ENCODE measurements at regions not wholly inside any gene's neighbourhood (a gene's known extent, or its start where the extent isn't known, plus 50 kb on each side); places are given as distances from the start of the nearest gene placed in this dataset.
A peak's percentile ranks its signal among the peaks of the same experiment; 100 is the strongest.

DNA sequence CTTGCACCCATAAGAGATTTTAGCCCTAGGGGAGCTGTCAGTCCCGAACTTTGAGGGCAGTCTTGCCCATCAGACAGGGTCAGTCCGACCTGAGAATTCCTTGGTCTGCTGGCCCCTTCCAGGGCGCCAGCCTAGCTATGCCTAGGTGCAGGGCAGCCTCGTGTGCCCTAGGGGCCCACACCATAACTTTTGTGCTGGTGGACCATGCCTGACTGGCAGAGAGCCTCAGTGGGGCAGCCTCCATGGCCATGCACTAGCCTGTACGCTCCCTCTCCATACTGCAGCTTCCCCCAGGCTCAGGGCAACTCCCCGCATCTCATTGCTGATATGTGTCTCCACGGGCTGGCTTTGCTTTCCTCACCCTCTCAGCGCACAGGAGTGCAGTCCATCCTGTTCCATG lies 835.8 kb upstream of the ALCAM start:
- 92% methylated on average over 8 of the region's 8 CpGs for WGBS (ENCODE audit: insufficient coverage)
- H3K27ac ChIP-seq (ENCODE audit: low read depth, low read length): no peak overlapping the region
- H3K36me3 ChIP-seq (ENCODE audit: control insufficient read depth, insufficient read depth, low read length): no peaks in the 10 kb centered on the region
- H3K27me3 ChIP-seq (ENCODE audit: control insufficient read depth, insufficient read depth, low read length): no peaks in the 10 kb centered on the region
- DNase-seq (ENCODE audit: low read depth in 4 of 6, low spot score in 6 of 6): no peak
- H3K4me1 ChIP-seq (ENCODE audit: control insufficient read depth, insufficient read depth, low read length): no peaks in the 10 kb centered on the region
- peaks cover 2% of the 10 kb centered on the region for H3K9me3 ChIP-seq (ENCODE audit: control insufficient read depth, insufficient read depth, low read length)
- H3K4me3 ChIP-seq (ENCODE audit: low read depth, low read length): no peak overlapping the region

DNA sequence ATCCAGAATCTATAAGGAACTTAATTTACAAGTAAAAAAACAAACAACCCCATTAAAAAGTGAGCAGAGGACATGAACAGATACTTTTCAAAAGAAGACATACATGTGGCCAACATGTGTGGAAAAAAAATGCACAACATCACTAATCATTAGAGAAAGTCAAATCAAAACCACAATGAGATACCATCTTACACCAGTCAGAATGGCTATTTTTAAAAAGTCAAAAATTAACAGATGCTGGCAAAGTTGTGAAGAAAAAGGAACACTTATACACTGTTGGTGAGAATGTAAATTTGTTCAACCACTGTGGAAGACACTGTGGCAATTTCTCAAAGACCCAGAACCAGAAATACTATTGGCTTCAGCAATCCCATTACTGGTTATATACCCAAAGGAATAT lies 830.0 kb upstream of the ALCAM start:
- H3K4me1 ChIP-seq (ENCODE audit: control insufficient read depth, insufficient read depth, low read length): no peaks in the 10 kb centered on the region
- H3K9me3 ChIP-seq (ENCODE audit: control insufficient read depth, insufficient read depth, low read length): peaks cover 2% of the 10 kb centered on the region
- H3K36me3 ChIP-seq (ENCODE audit: control insufficient read depth, insufficient read depth, low read length): no peaks in the 10 kb centered on the region
- H3K27ac ChIP-seq (ENCODE audit: low read depth, low read length): no peak overlapping the region
- DNase-seq (ENCODE audit: low read depth in 4 of 6, low spot score in 6 of 6): no peak
- no peak overlapping the region for H3K4me3 ChIP-seq (ENCODE audit: low read depth, low read length)
- no peaks in the 10 kb centered on the region for H3K27me3 ChIP-seq (ENCODE audit: control insufficient read depth, insufficient read depth, low read length)

DNA sequence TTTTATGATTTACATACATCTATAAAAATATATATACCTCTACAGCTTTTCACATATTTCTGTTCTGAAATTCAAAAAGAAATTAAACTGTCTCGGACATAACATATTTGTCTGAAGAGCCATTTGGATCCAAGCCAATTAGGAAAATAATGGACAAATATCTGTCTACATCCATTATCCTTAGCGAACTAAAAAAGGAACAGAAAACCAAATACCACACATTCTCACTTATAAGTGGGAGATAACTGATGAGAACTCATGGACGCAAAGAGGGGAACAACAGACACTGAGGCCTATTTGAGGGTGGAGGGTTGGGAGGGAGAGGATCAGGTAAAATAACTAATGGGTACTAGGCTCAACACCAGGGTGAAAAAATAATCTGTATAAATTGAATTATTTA lies 829.4 kb upstream of the ALCAM start:
- no peak for DNase-seq (ENCODE audit: low read depth in 4 of 6, low spot score in 6 of 6)
- no peak overlapping the region for H3K4me3 ChIP-seq (ENCODE audit: low read depth, low read length)
- WGBS (ENCODE audit: insufficient coverage): no CpG with 5 or more reads among the region's 3 CpGs
- no peaks in the 10 kb centered on the region for H3K36me3 ChIP-seq (ENCODE audit: control insufficient read depth, insufficient read depth, low read length)
- no peaks in the 10 kb centered on the region for H3K27me3 ChIP-seq (ENCODE audit: control insufficient read depth, insufficient read depth, low read length)
- peaks cover 2% of the 10 kb centered on the region for H3K9me3 ChIP-seq (ENCODE audit: control insufficient read depth, insufficient read depth, low read length)
- no peaks in the 10 kb centered on the region for H3K4me1 ChIP-seq (ENCODE audit: control insufficient read depth, insufficient read depth, low read length)
- H3K27ac ChIP-seq (ENCODE audit: low read depth, low read length): no peak overlapping the region

DNA sequence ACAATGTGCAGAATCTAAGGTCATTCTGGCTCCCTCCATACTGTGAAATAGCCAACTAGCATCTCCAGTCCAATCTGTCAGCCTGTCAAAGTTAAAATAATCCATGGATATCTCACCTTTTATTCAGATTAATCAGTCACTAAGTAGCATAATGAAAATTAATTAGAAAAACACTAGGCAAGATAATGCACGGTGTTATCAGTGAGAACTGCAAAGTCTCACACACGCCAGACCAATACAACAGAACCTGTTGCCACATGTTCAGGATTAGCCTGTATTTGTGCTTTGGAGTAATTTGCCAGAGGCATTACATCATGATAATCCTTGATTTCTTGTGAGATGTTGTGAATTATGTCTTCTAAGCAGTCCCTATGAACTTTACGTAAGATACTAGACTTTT lies 820.4 kb upstream of the ALCAM start:
- H3K27me3 ChIP-seq (ENCODE audit: control insufficient read depth, insufficient read depth, low read length): no peaks in the 10 kb centered on the region
- no peaks in the 10 kb centered on the region for H3K4me1 ChIP-seq (ENCODE audit: control insufficient read depth, insufficient read depth, low read length)
- no peak overlapping the region for H3K4me3 ChIP-seq (ENCODE audit: low read depth, low read length)
- DNase-seq (ENCODE audit: low read depth in 4 of 6, low spot score in 6 of 6): no peak
- H3K9me3 ChIP-seq (ENCODE audit: control insufficient read depth, insufficient read depth, low read length): no peaks in the 10 kb centered on the region
- no CpG with 5 or more reads among the region's 3 CpGs for WGBS (ENCODE audit: insufficient coverage)
- no peaks in the 10 kb centered on the region for H3K36me3 ChIP-seq (ENCODE audit: control insufficient read depth, insufficient read depth, low read length)
- no peak overlapping the region for H3K27ac ChIP-seq (ENCODE audit: low read depth, low read length)

DNA sequence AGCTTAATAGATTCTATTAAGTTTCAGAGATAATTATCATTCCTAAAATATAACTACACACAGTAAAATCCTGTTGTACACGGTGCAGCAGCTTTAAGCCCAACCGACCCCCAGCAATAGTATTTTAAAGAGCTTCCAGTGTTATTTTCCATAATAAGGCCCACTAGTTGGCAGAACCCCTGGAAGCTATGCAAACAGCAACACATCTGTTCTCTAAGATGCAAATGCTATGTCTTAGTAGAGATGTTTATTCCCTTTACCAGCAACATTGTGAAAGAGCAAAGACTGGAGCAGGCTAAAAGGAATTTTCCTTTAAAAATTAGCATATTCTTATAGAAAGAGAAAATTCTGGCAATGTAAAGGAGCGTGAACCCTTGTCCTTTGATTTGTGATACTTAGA lies 819.7 kb upstream of the ALCAM start:
- WGBS (ENCODE audit: insufficient coverage): no CpG with 5 or more reads among the region's 3 CpGs
- H3K4me3 ChIP-seq (ENCODE audit: low read depth, low read length): no peak overlapping the region
- DNase-seq (ENCODE audit: low read depth in 4 of 6, low spot score in 6 of 6): peak in 3 of 6 donors; percentile 7 to 51 (median 7)

DNA sequence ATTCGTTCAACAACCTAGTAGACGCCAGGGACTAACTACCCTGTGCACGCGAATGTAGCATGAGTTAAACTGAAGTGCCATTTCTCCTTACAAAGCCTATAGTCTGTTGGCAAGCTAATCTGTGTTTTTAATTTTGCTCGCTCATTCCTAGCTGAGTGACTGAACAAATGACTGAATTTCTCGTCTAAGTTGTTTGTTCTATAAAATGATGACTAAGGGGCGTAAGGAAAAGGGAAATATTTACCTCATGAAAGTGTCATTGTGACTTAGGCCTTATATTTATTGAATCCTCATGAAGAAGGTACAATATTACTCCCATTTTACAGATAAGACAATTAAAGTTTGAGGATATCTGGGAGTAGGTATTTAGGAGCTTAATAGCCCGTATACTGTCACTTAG lies 818.3 kb upstream of the ALCAM start:
- H3K4me3 ChIP-seq (ENCODE audit: low read depth, low read length): no peak overlapping the region
- WGBS (ENCODE audit: insufficient coverage): no CpG with 5 or more reads among the region's 8 CpGs
- no peak for DNase-seq (ENCODE audit: low read depth in 4 of 6, low spot score in 6 of 6)
- H3K9me3 ChIP-seq (ENCODE audit: control insufficient read depth, insufficient read depth, low read length): no peaks in the 10 kb centered on the region
- no peaks in the 10 kb centered on the region for H3K27me3 ChIP-seq (ENCODE audit: control insufficient read depth, insufficient read depth, low read length)
- no peaks in the 10 kb centered on the region for H3K36me3 ChIP-seq (ENCODE audit: control insufficient read depth, insufficient read depth, low read length)
- H3K27ac ChIP-seq (ENCODE audit: low read depth, low read length): no peak overlapping the region
- no peaks in the 10 kb centered on the region for H3K4me1 ChIP-seq (ENCODE audit: control insufficient read depth, insufficient read depth, low read length)

More for the DNA sequence above, 819.7 kb upstream of the ALCAM start:
- no peaks in the 10 kb centered on the region for H3K36me3 ChIP-seq (ENCODE audit: control insufficient read depth, insufficient read depth, low read length)
- H3K27me3 ChIP-seq (ENCODE audit: control insufficient read depth, insufficient read depth, low read length): no peaks in the 10 kb centered on the region
- no peaks in the 10 kb centered on the region for H3K9me3 ChIP-seq (ENCODE audit: control insufficient read depth, insufficient read depth, low read length)
- H3K4me1 ChIP-seq (ENCODE audit: control insufficient read depth, insufficient read depth, low read length): no peaks in the 10 kb centered on the region
- no peak overlapping the region for H3K27ac ChIP-seq (ENCODE audit: low read depth, low read length)

DNA sequence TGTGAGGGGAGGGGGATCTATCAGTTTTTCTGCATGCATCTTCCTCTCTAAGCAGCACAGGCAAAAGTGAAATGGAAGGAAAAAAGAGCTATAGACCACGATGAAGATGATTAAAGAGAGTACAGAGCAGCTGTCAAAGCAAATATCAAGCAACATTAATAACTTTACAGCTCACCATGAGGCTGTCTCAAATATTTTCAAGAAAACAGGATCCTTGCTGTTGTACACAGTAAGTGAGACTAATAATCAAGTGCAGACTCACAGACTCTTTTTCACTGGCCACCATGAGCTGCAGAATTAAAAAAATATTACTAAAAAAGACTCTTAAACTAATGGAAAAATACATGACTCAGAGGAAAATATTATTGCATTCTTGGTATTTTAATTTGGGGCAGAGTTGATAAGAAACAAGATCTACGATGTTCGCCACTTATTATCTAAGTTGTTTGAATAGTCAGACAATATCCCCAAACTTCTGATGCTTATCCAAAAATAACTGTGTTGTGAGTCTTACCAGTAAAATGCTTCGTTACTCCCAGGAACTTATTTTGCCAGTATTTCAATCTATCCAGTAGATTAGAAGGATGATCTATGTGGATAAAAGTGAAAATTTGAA lies 817.5 kb upstream of the ALCAM start:
- no CpG with 5 or more reads among the region's 4 CpGs for WGBS (ENCODE audit: insufficient coverage)
- H3K4me1 ChIP-seq (ENCODE audit: control insufficient read depth, insufficient read depth, low read length): no peaks in the 10 kb centered on the region
- peak in 1 of 6 donors; percentile 35 for DNase-seq (ENCODE audit: low read depth in 4 of 6, low spot score in 6 of 6)
- no peaks in the 10 kb centered on the region for H3K27me3 ChIP-seq (ENCODE audit: control insufficient read depth, insufficient read depth, low read length)
- H3K36me3 ChIP-seq (ENCODE audit: control insufficient read depth, insufficient read depth, low read length): no peaks in the 10 kb centered on the region
- H3K4me3 ChIP-seq (ENCODE audit: low read depth, low read length): no peak overlapping the region
- no peak overlapping the region for H3K27ac ChIP-seq (ENCODE audit: low read depth, low read length)
- H3K9me3 ChIP-seq (ENCODE audit: control insufficient read depth, insufficient read depth, low read length): no peaks in the 10 kb centered on the region

DNA sequence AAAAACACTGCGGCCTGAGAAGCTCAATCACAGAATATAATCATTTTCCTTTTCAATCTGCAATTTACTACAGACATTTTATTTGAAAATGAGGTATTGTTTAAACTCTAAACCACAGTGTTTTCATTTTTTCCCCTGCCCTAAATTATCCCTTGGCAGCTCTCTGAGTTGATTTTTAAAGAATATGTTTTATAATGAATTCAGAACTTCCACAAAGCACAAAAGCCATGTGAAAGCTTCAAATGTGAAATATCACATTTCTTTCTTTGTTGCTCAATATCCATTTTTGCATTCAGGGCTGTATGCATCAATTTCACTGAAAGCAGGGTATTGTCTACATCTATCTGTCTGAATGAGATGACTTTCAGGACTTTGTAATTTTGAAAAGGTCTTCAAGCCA lies 813.6 kb upstream of the ALCAM start:
- no CpG with 5 or more reads among the region's 1 CpG for WGBS (ENCODE audit: insufficient coverage)
- H3K4me3 ChIP-seq (ENCODE audit: low read depth, low read length): no peak overlapping the region
- no peak for DNase-seq (ENCODE audit: low read depth in 4 of 6, low spot score in 6 of 6)
- no peaks in the 10 kb centered on the region for H3K27me3 ChIP-seq (ENCODE audit: control insufficient read depth, insufficient read depth, low read length)
- H3K4me1 ChIP-seq (ENCODE audit: control insufficient read depth, insufficient read depth, low read length): no peaks in the 10 kb centered on the region
- H3K36me3 ChIP-seq (ENCODE audit: control insufficient read depth, insufficient read depth, low read length): no peaks in the 10 kb centered on the region
- no peaks in the 10 kb centered on the region for H3K9me3 ChIP-seq (ENCODE audit: control insufficient read depth, insufficient read depth, low read length)
- no peak overlapping the region for H3K27ac ChIP-seq (ENCODE audit: low read depth, low read length)

DNA sequence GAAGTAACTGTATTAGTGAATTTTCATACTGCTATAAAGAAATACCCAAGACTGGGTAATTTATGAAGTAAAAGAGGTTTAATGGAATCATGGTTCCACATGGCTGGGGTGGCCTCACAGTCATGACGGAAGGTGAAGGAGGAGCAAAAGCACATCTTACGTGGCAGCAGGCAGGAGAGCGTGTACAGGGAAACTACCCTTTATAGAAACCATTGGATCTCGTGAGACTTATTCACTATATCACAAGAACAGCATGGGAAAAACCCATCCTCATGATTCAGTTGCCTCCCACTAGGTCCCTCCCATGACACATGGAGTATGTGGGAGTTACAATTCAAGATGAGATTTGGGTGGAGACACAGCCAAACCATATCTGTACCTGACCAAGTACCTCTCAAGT lies 812.3 kb upstream of the ALCAM start:
- H3K9me3 ChIP-seq (ENCODE audit: control insufficient read depth, insufficient read depth, low read length): no peaks in the 10 kb centered on the region
- no peaks in the 10 kb centered on the region for H3K27me3 ChIP-seq (ENCODE audit: control insufficient read depth, insufficient read depth, low read length)
- no peak overlapping the region for H3K27ac ChIP-seq (ENCODE audit: low read depth, low read length)
- H3K36me3 ChIP-seq (ENCODE audit: control insufficient read depth, insufficient read depth, low read length): no peaks in the 10 kb centered on the region
- no peak for DNase-seq (ENCODE audit: low read depth in 4 of 6, low spot score in 6 of 6)
- H3K4me1 ChIP-seq (ENCODE audit: control insufficient read depth, insufficient read depth, low read length): no peaks in the 10 kb centered on the region
- 100% methylated on average over 1 of the region's 4 CpGs for WGBS (ENCODE audit: insufficient coverage)
- H3K4me3 ChIP-seq (ENCODE audit: low read depth, low read length): no peak overlapping the region

DNA sequence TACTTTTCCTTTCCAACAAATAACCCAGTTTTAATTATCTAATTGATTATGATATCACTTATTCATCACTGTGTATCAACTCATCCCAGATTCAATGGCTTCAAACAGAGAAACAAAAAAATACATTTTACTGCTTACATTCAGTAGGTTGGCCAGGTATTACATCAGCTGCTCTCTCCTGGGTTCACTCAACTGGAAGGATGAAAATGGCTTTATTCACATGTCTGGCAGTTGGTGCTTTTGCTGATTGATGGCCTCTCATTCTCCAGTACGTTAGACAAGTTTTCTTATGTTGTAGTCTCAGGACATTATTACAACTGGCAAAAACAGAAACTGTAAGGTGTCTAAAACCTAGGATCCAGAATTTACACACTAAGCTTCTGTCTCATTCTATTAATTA lies 811.0 kb upstream of the ALCAM start:
- Histone ChIP-seq H3K4me1 (ENCODE audit: control insufficient read depth, insufficient read depth, low read length) (no peaks in the 10 kb centered on the region), H3K9me3 (ENCODE audit: control insufficient read depth, insufficient read depth, low read length) (no peaks in the 10 kb centered on the region), H3K27me3 (ENCODE audit: control insufficient read depth, insufficient read depth, low read length) (no peaks in the 10 kb centered on the region), H3K27ac (ENCODE audit: low read depth, low read length) (no peak overlapping the region), H3K4me3 (ENCODE audit: low read depth, low read length) (no peak overlapping the region), H3K36me3 (ENCODE audit: control insufficient read depth, insufficient read depth, low read length) (no peaks in the 10 kb centered on the region)
- DNase-seq (ENCODE audit: low read depth in 4 of 6, low spot score in 6 of 6): peak in 1 of 6 donors; percentile 17
- WGBS (ENCODE audit: insufficient coverage): no CpG with 5 or more reads among the region's 1 CpG
